ENCODE measurements at regions not wholly inside any gene's neighbourhood (a gene's known extent, or its start where the extent isn't known, plus 50 kb on each side); places are given as distances from the start of the nearest gene placed in this dataset.

DNA sequence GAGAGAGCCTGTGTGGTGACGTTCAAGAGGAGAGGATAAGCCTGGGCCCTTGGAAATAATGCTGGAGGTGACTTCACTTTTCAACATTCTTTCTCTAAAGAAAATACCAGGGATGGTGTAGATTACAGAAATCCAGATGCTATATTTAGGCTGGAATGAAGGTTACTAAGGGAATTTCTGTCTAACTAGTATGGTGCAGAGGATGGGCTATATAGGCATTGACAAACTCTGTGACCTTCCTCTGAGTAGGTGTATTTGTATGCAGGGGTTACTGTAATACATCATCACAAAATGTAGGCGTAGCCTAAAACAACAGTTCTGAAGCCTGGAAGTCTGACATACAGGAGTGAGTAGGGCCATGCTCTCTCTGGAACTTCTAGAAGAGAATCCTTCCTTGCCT lies 155.3 kb upstream of the INHBA start:
- no peaks in the 10 kb centered on the region for H3K36me3 Mint-ChIP-seq (ENCODE audit: low read depth)
- DNase-seq (no peak), ATAC-seq (ENCODE audit: poor library complexity) (no peak)
- no peak overlapping the region for H3K27ac ChIP-seq (ENCODE audit: low read depth in 1 of 2, low read length in 2 of 2)
- H3K4me1 Mint-ChIP-seq (ENCODE audit: low read depth), result no peaks in the 10 kb centered on the region
- ChIA-PET POLR2A (no interaction called here), CTCF (interaction anchor here (1.6 kb wide), 1 partner anchor 13 kb away, joined by 3 read pairs; no protein-coding TSS in a partner anchor)
- H3K4me3 Mint-ChIP-seq, result no peak overlapping the region
- H3K9me3 ChIP-seq (ENCODE audit: control insufficient read depth in 1 of 2, insufficient read depth in 1 of 2, low read length in 2 of 2), result no peaks in the 10 kb centered on the region
- no peak overlapping the region for H3K27ac Mint-ChIP-seq
- no peaks in the 10 kb centered on the region for H3K36me3 ChIP-seq (ENCODE audit: insufficient read depth, low read length)
- no peaks in the 10 kb centered on the region for H3K27me3 Mint-ChIP-seq
- TF ChIP-seq, protein P1, sequence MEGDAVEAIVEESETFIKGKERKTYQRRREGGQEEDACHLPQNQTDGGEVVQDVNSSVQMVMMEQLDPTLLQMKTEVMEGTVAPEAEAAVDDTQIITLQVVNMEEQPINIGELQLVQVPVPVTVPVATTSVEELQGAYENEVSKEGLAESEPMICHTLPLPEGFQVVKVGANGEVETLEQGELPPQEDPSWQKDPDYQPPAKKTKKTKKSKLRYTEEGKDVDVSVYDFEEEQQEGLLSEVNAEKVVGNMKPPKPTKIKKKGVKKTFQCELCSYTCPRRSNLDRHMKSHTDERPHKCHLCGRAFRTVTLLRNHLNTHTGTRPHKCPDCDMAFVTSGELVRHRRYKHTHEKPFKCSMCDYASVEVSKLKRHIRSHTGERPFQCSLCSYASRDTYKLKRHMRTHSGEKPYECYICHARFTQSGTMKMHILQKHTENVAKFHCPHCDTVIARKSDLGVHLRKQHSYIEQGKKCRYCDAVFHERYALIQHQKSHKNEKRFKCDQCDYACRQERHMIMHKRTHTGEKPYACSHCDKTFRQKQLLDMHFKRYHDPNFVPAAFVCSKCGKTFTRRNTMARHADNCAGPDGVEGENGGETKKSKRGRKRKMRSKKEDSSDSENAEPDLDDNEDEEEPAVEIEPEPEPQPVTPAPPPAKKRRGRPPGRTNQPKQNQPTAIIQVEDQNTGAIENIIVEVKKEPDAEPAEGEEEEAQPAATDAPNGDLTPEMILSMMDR (IDR thresholded peaks at IDR 0.05), result no peak
- no peak overlapping the region for H3K4me3 ChIP-seq (ENCODE audit: low read length)
- no peaks in the 10 kb centered on the region for H3K27me3 ChIP-seq (ENCODE audit: control insufficient read depth in 1 of 2, insufficient read depth in 2 of 2, low read length in 2 of 2)
- intact Hi-C loops (cut with DNase I, micrococcal nuclease), result no loop called here
- no peaks in the 10 kb centered on the region for H3K4me1 ChIP-seq (ENCODE audit: insufficient read depth, low read length)
- H3K9me3 Mint-ChIP-seq, result no peaks in the 10 kb centered on the region

DNA sequence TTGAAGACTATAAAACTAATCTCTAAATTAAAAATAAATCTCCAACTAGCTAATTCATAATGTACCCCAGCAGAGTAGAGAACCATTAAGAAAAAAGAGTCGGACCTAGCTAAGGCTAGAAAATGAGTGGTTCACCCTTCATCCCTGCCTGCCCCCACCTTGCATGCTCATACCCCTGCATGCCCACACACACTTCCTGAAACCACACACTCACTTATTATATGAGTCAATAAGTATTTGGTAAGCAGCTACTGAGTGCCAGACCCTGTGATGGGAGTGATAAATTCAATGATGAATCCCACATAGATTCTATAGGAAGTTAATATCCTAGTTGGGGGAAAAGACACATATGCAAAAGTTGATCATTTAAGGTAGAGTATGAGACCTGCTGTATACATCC lies 152.9 kb upstream of the INHBA start:
- H3K36me3 ChIP-seq (ENCODE audit: insufficient read depth, low read length), result no peaks in the 10 kb centered on the region
- no peaks in the 10 kb centered on the region for H3K4me1 Mint-ChIP-seq (ENCODE audit: low read depth)
- intact Hi-C loops (cut with DNase I, micrococcal nuclease), result no loop called here
- no peaks in the 10 kb centered on the region for H3K36me3 Mint-ChIP-seq (ENCODE audit: low read depth)
- no peaks in the 10 kb centered on the region for H3K27me3 Mint-ChIP-seq
- H3K27ac Mint-ChIP-seq, result no peak overlapping the region
- ChIA-PET CTCF (no interaction called here), POLR2A (no interaction called here)
- ATAC-seq (ENCODE audit: poor library complexity), result no peak
- no peak overlapping the region for H3K4me3 ChIP-seq (ENCODE audit: low read length)
- no peak for DNase-seq
- no peak overlapping the region for H3K27ac ChIP-seq (ENCODE audit: low read depth in 1 of 2, low read length in 2 of 2)
- TF ChIP-seq, protein P1 (IDR thresholded peaks at IDR 0.05), result no peak
- no peak overlapping the region for H3K4me3 Mint-ChIP-seq
- H3K4me1 ChIP-seq (ENCODE audit: insufficient read depth, low read length), result no peaks in the 10 kb centered on the region
- H3K27me3 ChIP-seq (ENCODE audit: control insufficient read depth in 1 of 2, insufficient read depth in 2 of 2, low read length in 2 of 2), result no peaks in the 10 kb centered on the region
- H3K9me3 ChIP-seq (ENCODE audit: control insufficient read depth in 1 of 2, insufficient read depth in 1 of 2, low read length in 2 of 2), result no peaks in the 10 kb centered on the region
- H3K9me3 Mint-ChIP-seq, result no peaks in the 10 kb centered on the region

DNA sequence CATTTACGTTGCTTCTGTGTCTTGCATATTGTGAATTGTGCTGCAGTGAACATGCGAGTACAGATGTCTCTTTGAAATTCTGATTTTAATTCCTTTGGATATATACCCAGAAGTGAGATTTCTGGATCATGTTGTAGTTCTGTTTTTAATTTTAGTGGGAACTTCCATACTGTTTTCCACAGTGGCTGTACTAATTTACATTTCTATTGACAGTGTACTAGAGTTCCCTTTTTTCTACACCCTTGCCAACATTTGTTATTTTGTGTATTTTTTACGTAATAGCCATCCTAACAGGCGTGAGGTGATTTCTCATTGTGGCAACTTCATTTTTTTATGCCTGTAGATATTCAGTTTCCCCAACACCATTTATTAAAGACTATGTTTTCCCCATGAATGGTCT lies 144.7 kb upstream of the INHBA start:
- ChIA-PET CTCF (no interaction called here), POLR2A (no interaction called here)
- no peak overlapping the region for H3K27ac ChIP-seq (ENCODE audit: low read depth in 1 of 2, low read length in 2 of 2)
- no peaks in the 10 kb centered on the region for H3K4me1 ChIP-seq (ENCODE audit: insufficient read depth, low read length)
- H3K4me1 Mint-ChIP-seq (ENCODE audit: low read depth), result no peaks in the 10 kb centered on the region
- no peaks in the 10 kb centered on the region for H3K27me3 Mint-ChIP-seq
- intact Hi-C loops (cut with DNase I, micrococcal nuclease), result no loop called here
- no peaks in the 10 kb centered on the region for H3K36me3 ChIP-seq (ENCODE audit: insufficient read depth, low read length)
- DNase-seq (no peak), ATAC-seq (ENCODE audit: poor library complexity) (no peak)
- TF ChIP-seq, protein P1 (IDR thresholded peaks at IDR 0.05), result no peak
- H3K4me3 ChIP-seq (ENCODE audit: low read length), result no peak overlapping the region
- H3K9me3 ChIP-seq (ENCODE audit: control insufficient read depth in 1 of 2, insufficient read depth in 1 of 2, low read length in 2 of 2), result peaks cover 0 to 4% of the 10 kb centered on the region in 2 experiments
- peaks cover 7% of the 10 kb centered on the region for H3K9me3 Mint-ChIP-seq
- H3K27ac Mint-ChIP-seq, result no peak overlapping the region
- H3K27me3 ChIP-seq (ENCODE audit: control insufficient read depth in 1 of 2, insufficient read depth in 2 of 2, low read length in 2 of 2), result no peaks in the 10 kb centered on the region
- H3K36me3 Mint-ChIP-seq (ENCODE audit: low read depth), result no peaks in the 10 kb centered on the region
- no peak overlapping the region for H3K4me3 Mint-ChIP-seq
